Glomerular visceral epithelial cell (primary cell): ENCODE measurements at regions not wholly inside any gene's neighbourhood (a gene's known extent, or its start where the extent isn't known, plus 50 kb on each side); places are given as distances from the start of the nearest gene placed in this dataset.
"Not testable (repeated sequence)": the region's sequence is repeated elsewhere in the genome, so short reads cannot be mapped to it uniquely, and the experiment has no call there.

Experiments
- DNase-seq: peaks from one replicate; pipeline ENCODE4 v3.0.0-alpha.2; 2016; ENCODE audit errors: extremely low spot score

DNA sequence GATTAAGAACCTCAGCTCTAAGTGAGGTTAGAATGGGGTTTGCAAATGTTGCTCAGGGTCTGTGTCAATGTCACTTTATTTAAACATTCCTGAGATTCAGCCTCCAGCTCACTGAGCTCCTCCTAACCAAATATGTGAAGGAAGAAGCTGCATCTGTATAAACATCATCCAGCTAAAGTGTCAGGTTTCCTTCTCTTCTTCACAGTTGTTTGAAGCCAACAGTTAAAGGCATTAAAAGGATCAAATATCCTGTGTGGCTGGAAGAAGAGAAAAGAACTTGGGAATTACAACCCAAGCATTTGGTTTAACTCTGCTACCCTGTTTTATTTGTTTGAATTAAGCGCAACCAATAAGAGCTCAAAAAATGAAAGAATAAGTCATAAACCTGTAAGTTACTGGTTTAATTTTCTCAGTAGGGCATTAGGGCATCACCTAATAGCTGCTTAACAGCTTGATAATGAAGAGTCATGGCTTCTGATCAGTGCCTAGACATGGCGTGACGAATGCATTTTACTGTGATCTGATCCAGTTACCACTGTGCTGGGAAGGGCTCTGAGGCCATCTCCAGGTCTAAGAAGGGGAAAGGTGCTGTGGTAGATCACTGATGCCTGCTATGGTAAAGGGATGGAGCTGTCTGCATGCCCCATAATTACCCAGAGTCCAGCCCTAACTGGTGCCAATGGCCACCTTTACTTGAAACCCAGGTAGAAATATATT is 165.7 kb upstream of the TSC22D2 start:
- peak; percentile 18 for DNase-seq

DNA sequence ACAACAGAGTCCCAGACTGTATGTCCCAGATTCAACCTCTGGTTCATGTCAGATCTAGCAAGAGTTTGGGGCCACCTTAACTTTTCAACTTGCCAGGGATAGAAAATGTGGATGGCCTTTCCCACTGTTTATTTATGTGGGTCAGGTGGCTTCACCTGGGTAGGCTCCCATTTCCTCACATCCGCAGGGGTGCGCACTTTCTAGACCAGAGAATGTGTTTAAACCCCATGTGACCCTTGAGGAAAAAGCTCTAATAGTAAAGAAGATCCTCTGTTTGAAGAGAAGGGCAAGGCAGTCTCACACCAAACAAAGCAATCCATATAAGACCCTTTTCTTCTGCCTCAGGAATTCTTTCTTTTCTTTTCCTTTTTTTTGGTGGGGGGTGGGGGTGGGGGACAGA is 167.2 kb upstream of the TSC22D2 start:
- DNase-seq = no peak

DNA sequence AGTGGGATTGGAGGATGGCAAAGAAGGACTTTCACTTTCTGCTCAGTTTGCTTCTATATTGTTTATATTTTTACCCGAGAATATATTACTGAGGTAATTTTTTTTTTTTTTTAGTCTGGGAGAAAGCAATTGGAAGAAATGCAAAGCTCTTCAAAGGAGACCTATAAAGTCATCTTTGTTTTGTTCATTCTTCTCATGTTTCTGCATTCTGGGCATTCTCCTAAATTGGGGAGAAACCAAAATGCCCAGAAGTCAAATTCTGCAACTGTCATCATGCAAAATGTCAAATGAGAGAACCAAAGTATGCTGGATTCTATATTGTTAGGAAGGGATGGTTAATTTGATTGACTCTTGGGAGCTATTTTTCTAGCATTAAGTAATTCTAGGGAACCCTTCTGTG is 168.3 kb upstream of the TSC22D2 start:
- DNase-seq = no peak

DNA sequence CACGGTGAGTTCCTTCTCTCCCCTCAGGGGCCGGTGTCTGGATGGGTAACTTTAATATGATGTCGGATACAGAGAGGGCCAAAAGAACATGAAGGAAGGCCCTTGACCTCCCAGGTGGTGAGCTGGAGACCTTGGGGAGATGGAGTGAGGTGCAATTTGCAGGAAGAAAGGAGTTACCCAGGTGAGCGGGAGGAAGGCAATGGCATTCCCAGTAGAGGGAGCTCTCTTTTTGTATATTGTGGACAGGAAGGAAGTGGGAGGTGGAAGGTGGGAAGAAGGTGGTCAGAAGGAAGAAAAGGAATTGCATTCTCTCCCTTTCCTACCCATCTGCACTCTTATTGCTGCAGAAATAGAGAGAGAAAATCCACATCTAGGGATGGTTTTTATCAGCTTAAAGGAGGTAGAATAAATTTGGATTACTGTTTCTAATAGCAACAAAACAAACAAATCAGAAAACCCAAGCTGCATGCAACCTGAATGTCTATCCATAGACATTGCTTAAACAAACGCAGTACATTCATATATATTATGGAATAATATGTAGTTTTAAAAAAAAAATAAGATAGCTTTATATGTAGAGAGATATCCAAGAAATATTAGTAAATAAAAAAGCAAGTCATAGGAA is 169.0 kb upstream of the TSC22D2 start:
- DNase-seq = peak; percentile 17

DNA sequence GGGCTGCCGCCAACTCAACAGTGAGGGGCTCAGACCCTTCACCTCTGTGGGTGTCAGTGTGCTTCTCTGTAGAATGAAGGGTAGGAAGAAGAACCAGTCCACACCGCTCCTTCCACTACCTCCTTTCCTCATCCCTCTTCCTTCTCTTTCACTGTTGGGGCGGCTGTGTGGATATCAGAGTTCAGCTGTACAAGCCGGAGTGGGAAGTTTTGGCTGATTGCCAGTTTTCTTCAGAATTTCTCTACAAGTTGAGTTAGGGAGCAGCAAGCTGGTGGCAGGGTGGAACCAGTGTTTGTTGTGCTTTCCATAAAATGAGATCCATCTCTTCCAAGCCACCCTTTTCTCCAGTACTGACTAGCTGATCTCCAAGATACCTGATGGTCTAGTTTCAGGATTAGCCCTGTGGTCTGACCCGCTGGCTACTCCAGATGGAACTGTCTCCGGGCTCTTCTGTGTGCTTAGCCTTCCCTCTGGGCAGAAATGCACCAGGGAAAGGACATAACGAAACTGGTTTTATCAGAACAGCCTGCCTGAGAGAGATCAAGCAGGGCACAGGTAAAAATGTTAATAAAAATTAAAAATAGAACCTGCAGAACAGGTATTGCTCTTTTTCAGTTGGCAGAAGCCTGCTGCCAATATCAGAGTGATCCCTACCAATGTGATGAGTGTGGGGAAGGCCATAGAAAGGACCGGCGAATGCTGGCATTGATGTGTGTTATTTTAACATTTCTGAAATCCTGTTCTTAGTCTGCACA is 169.9 kb upstream of the TSC22D2 start:
- no peak for DNase-seq

DNA sequence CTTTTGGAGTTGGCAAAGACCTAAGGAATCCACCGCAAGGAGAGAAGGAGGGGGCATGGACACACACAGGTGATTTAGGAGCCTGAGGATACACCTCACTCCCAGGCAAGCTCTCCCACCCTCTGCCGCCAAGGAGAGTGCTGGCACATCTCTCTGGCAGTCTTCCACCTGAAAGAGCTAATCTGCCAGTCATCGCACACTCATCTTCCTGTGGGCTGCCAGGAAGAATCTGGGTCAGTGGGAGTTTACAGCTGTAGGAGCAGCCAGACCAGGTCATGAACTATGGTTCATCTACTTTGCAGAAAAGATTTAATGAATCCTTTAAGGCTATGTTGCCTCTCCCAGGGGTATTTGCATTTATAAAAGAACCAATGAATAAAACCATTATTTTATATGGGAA is 170.6 kb upstream of the TSC22D2 start:
- peak; percentile 92 for DNase-seq

DNA sequence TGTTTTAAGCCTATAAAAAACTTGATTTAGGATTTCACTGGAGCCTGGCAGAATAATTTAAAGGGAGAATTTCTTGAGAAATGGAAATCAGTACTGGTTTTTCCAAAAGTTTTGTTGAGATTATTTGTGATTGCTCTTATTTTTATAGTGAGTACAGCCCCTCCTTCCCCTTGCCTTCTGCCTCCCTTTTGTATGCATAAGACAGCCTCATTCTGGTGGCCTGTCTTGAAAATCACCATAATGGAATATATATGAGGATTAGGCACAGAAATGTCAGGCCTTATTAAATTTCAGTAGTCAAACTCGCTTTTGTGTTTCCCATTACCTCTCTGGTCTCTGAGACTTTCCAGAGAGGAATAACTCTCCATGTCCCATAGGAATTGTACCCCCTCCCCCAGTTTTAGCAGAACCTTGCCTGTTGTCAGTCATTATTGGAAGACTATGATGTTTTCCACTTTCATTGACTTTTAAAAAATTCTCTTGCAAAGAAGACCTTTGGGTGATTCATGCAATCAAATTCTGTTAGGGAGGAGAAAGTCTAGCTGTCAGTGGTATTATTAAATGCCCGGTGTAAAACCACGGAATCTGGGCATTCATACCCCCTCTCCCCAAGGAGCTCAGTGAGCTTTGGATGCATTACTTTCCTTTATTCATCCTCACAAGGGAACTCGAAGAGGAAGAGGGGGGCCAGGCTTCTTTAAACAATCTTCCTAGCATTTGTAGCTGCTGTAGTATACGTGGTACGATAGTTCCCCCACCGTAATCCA is 171.6 kb upstream of the TSC22D2 start:
- DNase-seq = peak; percentile 83

DNA sequence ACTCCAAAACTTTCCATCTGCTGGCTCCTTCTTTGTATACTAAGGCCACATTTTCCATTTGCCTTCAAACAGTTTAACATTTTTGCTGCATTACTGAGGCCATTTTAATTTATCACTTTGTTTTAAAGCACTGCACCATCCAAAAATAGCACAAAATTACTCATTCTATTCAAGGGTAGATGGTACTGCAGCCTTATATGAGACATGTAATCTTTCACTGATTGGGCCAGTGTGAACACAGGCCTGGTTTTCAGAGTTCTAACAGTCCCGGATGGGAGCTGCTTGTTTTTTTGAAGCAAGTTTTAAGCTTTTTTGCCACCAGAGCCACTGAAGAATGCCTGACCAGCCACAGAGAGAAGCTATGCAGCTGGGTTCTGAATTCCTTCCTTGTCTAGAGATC is 172.3 kb upstream of the TSC22D2 start:
- DNase-seq = peak; percentile 45

DNA sequence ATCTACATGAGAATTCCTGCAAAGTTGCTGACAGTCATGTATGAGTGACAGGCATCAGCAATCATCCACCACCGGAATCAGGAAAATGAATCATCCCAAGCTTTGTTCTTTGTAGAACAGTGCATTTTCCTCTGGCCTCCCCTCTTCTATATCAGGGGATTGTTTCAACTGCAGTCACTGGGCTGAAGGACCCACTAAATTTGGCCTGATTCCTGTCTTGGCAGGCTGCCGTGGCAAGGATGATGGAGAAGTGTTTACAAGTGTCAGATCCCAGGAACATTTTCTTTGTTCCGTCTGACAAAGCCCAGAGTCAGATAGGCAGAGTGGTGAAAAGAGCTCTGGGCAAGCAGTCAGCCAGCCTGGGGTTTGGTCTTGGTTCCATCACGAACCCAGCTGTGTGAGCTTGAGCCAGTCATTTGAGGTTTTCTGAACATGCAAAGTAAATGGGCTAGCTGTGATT is 175.1 kb upstream of the TSC22D2 start:
- DNase-seq = peak; percentile 51

DNA sequence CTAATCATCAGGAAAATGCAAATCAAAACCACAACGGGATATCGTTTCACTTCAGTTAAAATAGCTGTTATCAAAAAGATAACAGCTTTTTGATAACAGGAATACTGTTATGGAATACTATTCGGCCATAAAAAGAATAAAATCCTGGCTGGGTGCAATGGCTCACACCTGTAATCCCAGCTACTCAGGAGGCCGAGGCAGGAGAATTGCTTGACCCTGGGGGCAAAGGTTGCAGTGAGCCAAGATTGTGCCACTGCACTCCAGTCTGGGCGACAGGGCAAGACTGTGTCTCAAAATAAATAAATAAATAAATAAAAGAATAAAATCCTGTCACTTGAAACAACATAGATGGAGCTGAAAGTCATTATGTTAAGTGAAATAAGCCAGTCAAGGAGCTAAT is 178.1 kb upstream of the TSC22D2 start:
- DNase-seq = no peak

DNA sequence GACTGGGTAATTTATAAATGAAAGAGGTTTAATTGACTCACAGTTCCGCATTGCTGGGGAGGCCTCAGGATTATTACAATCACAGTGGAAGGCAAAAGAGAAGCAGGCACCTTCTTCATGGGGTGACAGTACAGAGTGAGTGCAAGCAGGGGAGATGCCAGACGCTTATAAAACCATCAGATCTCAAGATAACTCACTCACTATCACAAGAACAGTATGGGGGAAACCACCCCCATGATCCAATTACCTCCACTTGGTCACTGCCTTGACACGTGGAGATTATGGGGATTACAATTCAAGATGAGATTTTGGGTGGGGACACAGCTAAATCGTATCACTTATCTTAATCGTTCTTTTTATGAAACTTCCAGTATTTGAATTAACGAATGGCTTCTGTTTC is 179.5 kb upstream of the TSC22D2 start:
- not testable (repeated sequence) for DNase-seq

DNA sequence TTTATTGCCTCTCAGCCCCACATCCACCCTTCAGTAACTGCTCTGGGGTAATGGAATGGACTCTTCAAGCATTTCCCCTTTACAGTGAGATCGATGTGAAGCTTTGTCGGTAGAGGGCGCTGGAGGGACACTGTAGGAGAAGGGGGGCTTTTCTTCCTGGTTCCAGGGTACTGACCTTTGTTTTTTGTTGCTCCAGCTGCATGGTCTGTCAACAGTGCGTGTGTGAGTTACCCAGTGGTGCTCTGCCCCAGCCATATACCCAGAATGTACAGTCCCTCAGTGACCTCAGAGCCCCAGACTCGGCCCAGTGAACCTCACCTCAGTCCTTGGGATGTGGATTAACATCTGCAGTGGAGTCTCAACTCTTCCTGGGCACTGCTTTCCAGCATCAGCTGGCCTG is 180.3 kb upstream of the TSC22D2 start:
- peak; percentile 75 for DNase-seq

DNA sequence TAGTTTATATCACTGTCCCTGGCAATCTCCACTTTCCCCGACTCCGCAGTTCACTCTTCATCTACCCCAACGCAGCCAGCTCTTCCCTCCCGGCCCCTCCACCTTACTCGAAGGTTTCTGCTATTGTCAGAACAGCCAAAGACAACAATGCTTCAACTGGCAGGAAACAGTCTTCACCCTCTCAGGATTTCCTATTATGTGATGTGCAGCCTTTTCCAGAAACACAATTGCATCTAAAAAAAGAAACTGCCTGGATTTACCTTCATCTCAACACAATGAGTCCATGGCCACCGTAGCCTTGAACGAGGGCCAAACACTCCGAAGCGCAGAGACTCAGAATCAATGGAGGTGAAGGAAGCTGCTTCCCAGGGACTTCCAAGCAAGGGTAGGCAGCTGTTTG is 182.1 kb upstream of the TSC22D2 start:
- DNase-seq = no peak

DNA sequence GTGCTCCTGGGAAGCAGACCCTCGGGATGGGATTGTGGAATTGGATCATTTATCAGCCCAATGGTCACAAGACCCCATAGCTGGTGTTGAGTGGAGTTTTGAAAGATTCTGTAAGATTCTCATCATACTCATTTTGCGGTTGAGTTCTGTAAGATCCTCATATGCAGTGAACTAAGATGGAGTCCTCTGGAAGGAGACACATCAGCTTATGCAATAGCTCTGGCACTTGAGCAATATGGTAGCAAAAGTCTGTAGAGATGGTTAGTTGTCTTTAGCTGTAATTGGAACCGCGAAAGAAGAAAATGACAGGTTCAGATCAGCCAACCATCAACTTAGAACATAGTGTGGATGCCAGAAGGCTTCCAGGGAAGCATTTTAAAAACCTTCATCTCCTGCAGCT is 184.5 kb upstream of the TSC22D2 start:
- DNase-seq = no peak

DNA sequence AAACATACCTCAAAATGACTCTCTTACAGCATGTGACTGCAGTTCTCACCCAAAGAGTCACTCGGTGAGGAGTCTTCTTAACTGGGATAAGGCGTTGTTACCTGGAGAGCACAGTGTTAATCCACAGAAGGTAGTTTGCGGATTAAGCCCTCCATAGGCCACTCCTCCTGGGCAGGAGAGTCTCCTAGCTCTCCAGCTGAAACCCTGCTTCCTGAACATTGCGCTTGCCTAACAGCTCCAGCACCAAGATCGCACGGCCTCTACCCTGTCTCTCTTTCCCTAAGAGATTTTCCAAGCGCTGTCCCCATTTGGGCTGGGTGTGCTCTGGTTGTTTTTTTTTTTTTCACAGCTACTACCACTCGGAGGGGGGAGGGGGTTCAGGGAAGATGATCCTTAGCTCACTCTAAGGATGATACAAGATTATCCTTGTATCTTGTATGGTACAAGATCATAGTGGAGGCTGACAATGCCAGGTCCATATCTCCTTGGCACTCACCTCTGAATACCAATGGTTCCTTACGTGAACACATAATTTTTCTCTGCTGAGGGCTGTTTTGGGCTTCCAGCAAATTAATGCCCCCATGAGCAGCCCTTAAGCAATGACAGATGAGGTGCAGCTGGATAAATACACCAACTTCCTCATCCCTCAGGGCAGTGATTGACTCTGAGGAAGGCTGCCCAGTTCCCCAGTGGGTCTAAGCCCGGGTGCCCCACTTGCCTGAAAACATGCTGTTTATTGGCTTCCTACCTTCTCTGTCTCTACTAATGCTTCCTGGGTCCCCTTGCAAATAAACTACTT is 185.2 kb upstream of the TSC22D2 start:
- DNase-seq = no peak

DNA sequence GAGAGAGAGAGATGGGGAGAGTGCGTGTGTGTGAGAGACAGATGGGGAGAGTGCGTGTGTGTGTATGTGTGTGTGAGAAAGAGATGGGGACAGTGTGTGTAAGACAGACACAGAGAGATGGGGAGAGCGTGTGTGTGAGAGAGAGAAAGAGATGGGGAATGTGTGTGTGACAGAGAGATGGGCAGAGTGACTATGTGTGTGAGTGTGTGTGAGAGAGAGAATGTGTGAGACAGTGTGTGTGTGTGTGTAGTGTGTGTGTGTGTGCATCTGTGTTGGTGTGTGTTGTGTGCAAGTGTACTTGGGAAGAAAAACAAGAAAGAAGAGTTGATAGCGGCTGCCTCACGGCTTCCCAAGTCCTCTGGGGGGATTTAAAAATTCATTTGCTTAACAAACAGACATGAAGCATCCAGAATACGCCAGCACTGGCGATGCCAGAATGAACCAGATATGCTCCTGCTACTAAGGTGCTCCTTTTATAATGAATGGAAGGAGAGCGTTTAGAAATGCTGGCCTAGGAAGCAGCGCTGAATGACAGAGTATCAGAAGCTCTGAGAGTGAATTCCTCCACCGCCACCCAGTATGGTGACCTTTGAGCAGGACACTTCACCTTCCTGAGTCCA is 186.1 kb upstream of the TSC22D2 start:
- DNase-seq = no peak

DNA sequence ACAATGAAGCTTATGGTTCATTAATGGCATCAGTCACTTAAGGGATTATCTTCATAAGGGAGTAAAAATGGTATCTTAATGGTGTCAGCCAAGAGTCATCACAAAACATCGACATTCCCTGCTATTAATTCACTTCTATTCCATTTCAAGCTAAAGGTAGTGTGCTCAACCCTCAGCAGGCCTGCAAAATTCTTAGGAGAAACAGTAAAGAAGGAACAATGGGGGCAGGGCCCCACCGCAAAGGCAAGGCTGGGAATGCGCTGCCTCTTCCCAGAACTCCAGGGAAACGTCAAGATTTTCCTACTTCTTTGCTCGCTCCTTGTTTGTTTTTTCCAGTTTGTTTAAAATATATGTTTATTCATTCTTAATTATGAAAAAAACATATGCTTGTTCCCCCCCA is 187.3 kb upstream of the TSC22D2 start:
- DNase-seq = no peak

DNA sequence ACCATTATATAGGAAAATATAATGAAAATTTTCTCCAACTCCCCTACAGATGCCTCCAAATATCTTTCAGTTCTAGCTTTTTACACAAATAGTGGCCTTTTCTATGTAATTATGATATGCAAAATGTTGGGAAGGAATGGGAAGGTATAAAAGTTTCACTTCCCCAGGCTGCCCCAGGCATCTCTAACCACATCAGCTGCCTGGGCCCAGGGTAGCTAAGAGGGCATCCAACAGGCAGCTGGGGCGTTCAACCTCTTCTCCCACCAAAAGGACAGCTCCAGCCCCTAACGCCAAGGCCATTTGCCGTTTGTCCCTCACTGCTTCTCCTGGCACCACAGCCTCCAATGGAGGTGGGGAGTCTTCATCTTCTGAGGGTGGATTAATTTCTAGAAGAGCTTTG is 188.1 kb upstream of the TSC22D2 start:
- no peak for DNase-seq

DNA sequence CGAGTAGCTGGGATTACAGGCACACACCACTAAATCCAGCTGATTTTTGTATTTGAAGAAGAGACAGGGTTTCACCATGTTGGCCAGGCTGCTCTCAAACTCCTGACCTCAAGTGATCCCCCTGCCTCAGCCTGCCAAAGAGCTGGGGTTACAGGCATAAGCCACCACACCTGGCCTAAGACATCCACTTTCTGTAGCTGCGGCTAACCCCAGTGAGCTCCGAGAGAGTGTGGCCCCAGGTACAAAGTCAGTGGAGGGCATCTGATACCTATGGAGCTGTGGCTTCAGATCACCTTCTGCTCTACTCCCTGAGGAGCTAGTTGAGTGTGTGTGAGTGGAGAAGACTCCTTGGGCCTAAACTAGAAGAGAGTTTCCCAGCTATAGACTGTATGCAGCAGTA is 189.3 kb upstream of the TSC22D2 start:
- DNase-seq = no peak

DNA sequence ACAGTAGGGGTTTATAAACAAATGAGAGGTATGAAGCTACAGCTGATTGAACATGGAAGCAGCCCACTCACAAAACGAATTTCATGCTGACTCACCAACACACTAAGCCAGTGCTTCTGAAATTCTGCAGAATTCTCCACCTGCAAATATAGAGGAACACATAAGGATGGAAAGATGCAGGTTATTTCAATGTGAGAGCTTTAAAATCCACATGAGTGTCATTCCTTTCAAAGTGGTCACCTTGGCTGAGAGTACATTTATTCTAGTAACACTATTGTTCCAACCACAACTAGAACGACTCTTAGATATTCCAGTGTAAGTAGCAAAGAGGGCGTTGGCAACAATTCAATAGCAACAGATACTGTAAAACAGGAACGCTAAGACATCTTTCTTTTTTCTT is 189.9 kb upstream of the TSC22D2 start:
- DNase-seq = no peak

DNA sequence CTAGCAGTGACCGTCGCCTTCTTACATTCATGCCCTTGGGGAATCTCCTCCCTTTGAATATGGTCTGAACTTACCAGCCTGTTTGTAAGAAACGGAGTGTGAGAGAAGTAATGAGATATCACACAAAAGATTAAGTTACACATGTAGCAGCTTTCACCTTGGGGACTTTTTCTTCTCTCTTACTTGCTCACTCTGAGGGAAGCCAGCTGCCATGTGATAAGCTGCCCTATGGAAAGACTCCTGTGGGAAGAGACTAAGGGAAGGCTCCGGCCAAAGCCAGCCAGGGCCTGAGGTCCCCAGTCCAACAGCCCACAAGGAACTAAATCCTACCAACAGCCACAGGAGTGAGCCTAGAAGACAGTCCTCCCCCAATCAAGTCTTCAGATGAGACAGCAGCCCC is 190.4 kb upstream of the TSC22D2 start:
- DNase-seq = no peak
